IMR-90 (cell line): ENCODE measurements at regions not wholly inside any gene's neighbourhood (a gene's known extent, or its start where the extent isn't known, plus 50 kb on each side); places are given as distances from the start of the nearest gene placed in this dataset.

Experiments used
- ATAC-seq: fragments of 200-7000 bp; cut with Tn5 transposase; 2 replicates; pipeline ENCODE4 v1.9.1; 2020; ENCODE audit warnings: low read depth, mild to moderate bottlenecking, moderate library complexity
- BruUV-seq: library from RNA; stranded (reverse); fragments of 400-500 nt; replicated peaks from 2 replicates; lab custom pipeline; 2021; lab: Mats Ljungman, UMichigan
- CTCF ChIA-PET: fragments of 300-600 bp; formaldehyde crosslinking; extraction: SDS; loops from one replicate; lab custom pipeline; 2021; ENCODE audit warnings: antibody characterized with exemption; lab: Yijun Ruan, JAX
- POLR2A ChIA-PET: fragments of 300-600 bp; sonication (Branson Sonifier 250); formaldehyde crosslinking; loops from one replicate; lab custom pipeline; 2022; ENCODE audit warnings: antibody characterized with exemption; ENCODE audit not compliant: unreplicated experiment; lab: Charles Lee
- DNase-seq: peaks from one replicate; pipeline ENCODE4 v3.0.0; 2013
- H2AFZ ChIP-seq: replicated peaks from 2 replicates; pipeline ENCODE3; 2013; ENCODE audit warnings: low read length, mild to moderate bottlenecking; ENCODE audit not compliant: poor library complexity
- H2AK5ac ChIP-seq: 2 replicates; pipeline ENCODE4 v1.6.1; 2013; ENCODE audit warnings: low read depth, low read length, inconsistent platforms
- H2AK9ac ChIP-seq: replicated peaks from 2 replicates; pipeline ENCODE3; 2013; ENCODE audit warnings: mild to moderate bottlenecking, low read depth, low read length, moderate library complexity; ENCODE audit not compliant: poor library complexity
- H2BK120ac ChIP-seq: 2 replicates; pipeline ENCODE4 v1.6.1; 2013; ENCODE audit warnings: low read depth, low read length, inconsistent platforms
- H2BK15ac ChIP-seq: 3 replicates; pipeline ENCODE4 v1.6.1; 2013; ENCODE audit warnings: low read depth, low read length, inconsistent platforms
- H2BK20ac ChIP-seq: 2 replicates; pipeline ENCODE4 v1.6.1; 2013; ENCODE audit warnings: low read depth, mild to moderate bottlenecking, inconsistent platforms, low read length, moderate library complexity
- H2BK5ac ChIP-seq: 2 replicates; pipeline ENCODE4 v1.6.1; 2013; ENCODE audit warnings: mild to moderate bottlenecking, low read depth, low read length, inconsistent platforms; ENCODE audit not compliant: poor library complexity, severe bottlenecking
- H3K14ac ChIP-seq: replicated peaks from 2 replicates; pipeline ENCODE4 v1.6.1; 2013; ENCODE audit warnings: low read depth, low read length, inconsistent platforms
- H3K18ac ChIP-seq: 2 replicates; pipeline ENCODE4 v1.6.1; 2013; ENCODE audit warnings: low read depth, low read length, control low read depth
- H3K23ac ChIP-seq: 2 replicates; pipeline ENCODE4 v1.6.1; 2013; ENCODE audit warnings: low read depth, low read length, inconsistent platforms
- H3K27ac ChIP-seq: 2 replicates; pipeline ENCODE4 v1.5.1; 2013; ENCODE audit warnings: mild to moderate bottlenecking, control low read depth, low read length; ENCODE audit not compliant: insufficient read depth
- H3K27me3 ChIP-seq: 2 replicates; pipeline ENCODE4 v1.6.1; 2013; ENCODE audit warnings: low read length; ENCODE audit not compliant: control insufficient read depth, insufficient read depth
- H3K36me3 ChIP-seq: 2 replicates; pipeline ENCODE4 v1.6.1; 2013; ENCODE audit warnings: low read length, mixed read lengths; ENCODE audit not compliant: control insufficient read depth, insufficient read depth
- H3K4ac ChIP-seq: 2 replicates; pipeline ENCODE4 v1.6.1; 2013; ENCODE audit warnings: low read depth, low read length, inconsistent platforms
- H3K4me1 ChIP-seq: 2 replicates; pipeline ENCODE4 v1.6.1; 2013; ENCODE audit warnings: low read length, mixed read lengths; ENCODE audit not compliant: control insufficient read depth, insufficient read depth
- H3K4me2 ChIP-seq: 2 replicates; pipeline ENCODE4 v1.6.1; 2013; ENCODE audit warnings: low read depth, mild to moderate bottlenecking, control low read depth, low read length, moderate library complexity
- H3K4me3 ChIP-seq: 2 replicates; pipeline ENCODE4 v1.5.1; 2013; ENCODE audit warnings: low read depth, mild to moderate bottlenecking, control low read depth, low read length, moderate library complexity; ENCODE audit not compliant: insufficient read depth
- H3K56ac ChIP-seq: 2 replicates; pipeline ENCODE4 v1.6.1; 2013; ENCODE audit warnings: low read length, inconsistent platforms; ENCODE audit not compliant: insufficient read depth; ENCODE audit errors: extremely low read depth
- H3K79me1 ChIP-seq, 2 experiments: 2 replicates each; pipeline ENCODE4 v1.6.1; 2013; ENCODE audit warnings: low read length in 2 of 2, inconsistent platforms in 1 of 2, low read depth in 1 of 2
- H3K9ac ChIP-seq: 2 replicates; pipeline ENCODE4 v1.6.1; 2013; ENCODE audit warnings: low read depth, low read length, control low read depth
- H3K9me1 ChIP-seq: 2 replicates; pipeline ENCODE4 v1.6.1; 2013; ENCODE audit warnings: low read length, inconsistent platforms; ENCODE audit not compliant: insufficient read depth
- H3K9me3 ChIP-seq: 2 replicates; pipeline ENCODE4 v1.6.1; 2013; ENCODE audit warnings: low read length; ENCODE audit not compliant: control insufficient read depth, insufficient read depth
- H4K20me1 ChIP-seq: 2 replicates; pipeline ENCODE4 v1.6.1; 2013; ENCODE audit warnings: low read length, inconsistent platforms; ENCODE audit not compliant: insufficient read depth
- H4K5ac ChIP-seq: 2 replicates; pipeline ENCODE4 v1.6.1; 2013; ENCODE audit warnings: mild to moderate bottlenecking, low read depth, low read length, control low read depth
- H4K8ac ChIP-seq, 2 experiments: 2 replicates each; pipeline ENCODE4 v1.6.1; 2013; ENCODE audit warnings: low read depth in 2 of 2, low read length in 2 of 2, control low read depth in 1 of 2, inconsistent platforms in 1 of 2
- H4K91ac ChIP-seq: 2 replicates; pipeline ENCODE4 v1.6.1; 2013; ENCODE audit warnings: low read depth, low read length, inconsistent platforms; ENCODE audit not compliant: insufficient read depth
- NFE2L2 ChIP-seq: fragments of 150-350 bp; IDR thresholded peaks from 2 replicates; pipeline ENCODE4 v1.6.1; 2016; ENCODE audit warnings: low read depth, mild to moderate bottlenecking, low read length
- RAD21 ChIP-seq: IDR thresholded peaks from 2 replicates; pipeline ENCODE4 v1.6.1; 2012; ENCODE audit warnings: low read length, improper control_type of control experiment
- RCOR1 ChIP-seq: IDR thresholded peaks from 2 replicates; pipeline ENCODE4 v1.6.1; 2012; ENCODE audit warnings: mild to moderate bottlenecking, low read length, improper control_type of control experiment; ENCODE audit not compliant: insufficient replicate concordance
- SMC3 ChIP-seq: fragments of 150-350 bp; IDR thresholded peaks from 2 replicates; pipeline ENCODE4 v1.6.1; 2016; ENCODE audit warnings: low read depth, mild to moderate bottlenecking, antibody characterized with exemption, low read length, moderate library complexity
- WGBS, 2 experiments: methylation state at CpG; one replicate each; pipeline versions ENCODE4 v1.1.5 to v1.1.7; 2013; ENCODE audit warnings: missing lambda C conversion rate in 2 of 2; ENCODE audit not compliant: insufficient read length in 1 of 2; ENCODE audit errors: extremely low coverage in 2 of 2; 5-methylcytosine and 5-hydroxymethylcytosine counted together
- dilution Hi-C: fragments of 300-500 bp; cut with HindIII; formaldehyde crosslinking; loops from one replicate; pipeline ENCODE4 v1.14.3; 2018; ENCODE audit warnings: low sequenced_read_pairs; ENCODE audit not compliant: unreplicated experiment
- in situ Hi-C: fragments of 300-500 bp; cut with MboI; formaldehyde crosslinking; loops from 3 replicates; pipeline ENCODE4 v1.14.3; 2019; ENCODE audit warnings: low sequenced_read_pairs, inconsistent platforms, mixed read lengths
- intact Hi-C: fragments of 100-400 bp; cut with micrococcal nuclease; formaldehyde crosslinking; loops from 2 replicates; pipeline ENCODE4 v1.10.0; 2022

DNA sequence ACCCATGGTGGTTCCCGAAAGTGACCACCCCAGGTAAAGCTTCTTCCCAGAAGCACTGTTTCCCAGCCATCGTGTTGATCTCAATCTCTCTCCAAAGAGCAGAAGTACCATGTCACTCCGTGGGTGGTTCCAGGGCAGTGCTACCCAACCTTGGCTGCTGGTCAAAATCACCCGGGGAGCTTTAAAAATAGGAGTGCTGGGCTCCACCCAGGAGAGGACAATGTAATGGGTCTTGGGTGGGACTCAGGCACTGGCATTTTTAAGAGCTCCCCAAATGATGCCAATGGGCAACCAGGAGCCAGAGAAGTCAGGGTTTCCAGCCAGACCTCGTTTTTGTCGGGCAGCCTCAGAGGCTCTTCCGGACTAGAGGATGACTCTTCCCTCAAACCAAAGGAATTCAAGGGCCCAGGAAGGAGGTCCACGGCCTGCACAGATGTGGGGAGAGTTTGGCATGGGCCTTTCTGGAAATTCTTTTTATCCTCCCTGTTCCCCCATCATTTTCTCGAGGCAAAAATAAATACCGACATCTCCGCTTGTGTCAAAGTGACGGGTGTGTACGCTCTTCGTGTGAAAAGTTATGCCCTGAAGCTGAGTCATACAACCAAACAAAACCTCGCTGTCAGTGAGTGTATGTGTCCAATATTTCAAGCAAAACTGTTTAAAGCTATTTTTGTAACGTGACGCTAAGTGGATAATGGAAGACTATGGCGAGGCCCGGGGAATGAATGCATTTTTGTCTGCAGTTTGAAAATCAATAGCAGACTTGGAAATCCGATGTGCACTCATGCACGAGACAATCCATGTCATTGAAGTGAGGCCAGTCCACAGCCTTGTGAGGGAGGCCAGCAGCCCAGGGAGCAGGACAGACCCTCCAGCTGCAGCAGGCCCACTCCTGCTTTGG, 364.1 kb downstream of the FOXL1 start (continued):
- no peak for TF ChIP-seq RCOR1

GRCh38 chr16:86945166-86945900, 367.0 kb downstream of the FOXL1 start:
- H3K27ac ChIP-seq = no peak overlapping the region
- no peak overlapping the region for H3K4me3 ChIP-seq
- in situ Hi-C loops (no loop called here), dilution Hi-C loops (no loop called here), intact Hi-C loops (no loop called here)
- no peak overlapping the region for H2AFZ ChIP-seq
- POLR2A ChIA-PET = no interaction called here
- no peaks in the 10 kb centered on the region for H3K36me3 ChIP-seq
- no peak overlapping the region for H2BK5ac ChIP-seq
- no peaks in the 10 kb centered on the region for H4K20me1 ChIP-seq
- TF ChIP-seq SMC3 = no peak
- TF ChIP-seq NFE2L2 = no peak
- no peak for TF ChIP-seq RAD21
- H4K5ac ChIP-seq = no peak overlapping the region
- peak overlapping the region; percentile 11 to 37; a peak in 1 of 4 replicates for H4K8ac ChIP-seq
- no peak overlapping the region for H2AK9ac ChIP-seq
- peaks cover 9% of the 10 kb centered on the region for H3K4me1 ChIP-seq
- CTCF ChIA-PET = interaction anchor here (0.6 kb wide), 1 partner anchor 832 kb away, joined by 4 read pairs; no protein-coding TSS in a partner anchor
- peak overlapping the region; percentile 92; the same call in 2 of the 3 replicates for H2BK15ac ChIP-seq
- peaks cover 0 to 14% of the 10 kb centered on the region in 2 experiments; a peak in 2 of 4 replicates for H3K79me1 ChIP-seq
- H2AK5ac ChIP-seq = peak overlapping the region; percentile 94
- 96% methylated on average over 15 of the region's 22 CpGs; no CpG with 5 or more reads in 1 of the 2 experiments for WGBS, 2 experiments
- DNase-seq (no peak), ATAC-seq (no peak)
- no TSS peak for BruUV-seq
- H3K4me2 ChIP-seq = no peak overlapping the region
- H3K14ac ChIP-seq = no peak overlapping the region
- peak overlapping the region; percentile 89 for H2BK120ac ChIP-seq
- peak overlapping the region; percentile 84 for H4K91ac ChIP-seq
- H3K18ac ChIP-seq = no peak overlapping the region
- H3K9me1 ChIP-seq = peaks cover 20% of the 10 kb centered on the region
- H3K9ac ChIP-seq = no peak overlapping the region
- H2BK20ac ChIP-seq = peak overlapping the region; percentile 47
- 0 out of 2 replicates have a peak, but pooled peaks cover 2% of the 10 kb centered on the region for H3K9me3 ChIP-seq
- no peaks in the 10 kb centered on the region for H3K27me3 ChIP-seq
- H3K4ac ChIP-seq = peak overlapping the region; percentile 69
- no peak overlapping the region; the same call in 1 of the 2 replicates for H3K23ac ChIP-seq
- no peak overlapping the region for H3K56ac ChIP-seq
